Stimulated activated CD4-positive, alpha-beta T cell treated with anti-CD3 and anti-CD28 coated beads, Interleukin-1b, Interleukin-23, amount 100 ng/mL, for 48 hours (primary cell): ENCODE measurements at regions not wholly inside any gene's neighbourhood (a gene's known extent, or its start where the extent isn't known, plus 50 kb on each side); places are given as distances from the start of the nearest gene placed in this dataset.
A peak's percentile ranks its signal among the peaks of the same experiment; 100 is the strongest.
"Not testable (repeated sequence)": the region's sequence is repeated elsewhere in the genome, so short reads cannot be mapped to it uniquely, and the experiment has no call there.

Experiments used
- DNase-seq: peaks from one replicate; pipeline ENCODE4 v3.0.0-alpha.2; 2020

- no peak for DNase-seq
Measured at GRCh38 chr1:168490306-168490705, 53.5 kb downstream of the XCL2 start.

GRCh38 chr1:168488138-168488537 lies 55.7 kb downstream of the XCL2 start:
- no peak for DNase-seq

- not testable (repeated sequence) for DNase-seq
Measured at GRCh38 chr1:168486820-168487219, 57.0 kb downstream of the XCL2 start.

- DNase-seq, result no peak
Measured at GRCh38 chr1:168485048-168485447, 58.7 kb downstream of the XCL2 start.

- DNase-seq, result peak; percentile 6
Measured at GRCh38 chr1:168484083-168484482, 59.7 kb downstream of the XCL2 start.

- no peak for DNase-seq
Measured at GRCh38 chr1:168483539-168483938, 60.3 kb downstream of the XCL2 start.

- DNase-seq, result no peak
Measured at GRCh38 chr1:168482106-168482505, 61.7 kb downstream of the XCL2 start.

GRCh38 chr1:168481586-168481985 lies 62.2 kb downstream of the XCL2 start:
- no peak for DNase-seq

GRCh38 chr1:168480997-168481396 lies 62.8 kb downstream of the XCL2 start:
- no peak for DNase-seq

- DNase-seq, result no peak
Measured at GRCh38 chr1:168477792-168478191, 66.0 kb downstream of the XCL2 start.

GRCh38 chr1:168476588-168477385 lies 67.0 kb downstream of the XCL2 start:
- no peak for DNase-seq

- DNase-seq, result no peak
Measured at GRCh38 chr1:168474322-168474721, 69.5 kb downstream of the XCL2 start.

- DNase-seq, result no peak
Measured at GRCh38 chr1:168473126-168473525, 70.7 kb downstream of the XCL2 start.

GRCh38 chr1:168472223-168472622 lies 71.6 kb downstream of the XCL2 start:
- no peak for DNase-seq

GRCh38 chr1:168470901-168471431 lies 72.8 kb downstream of the XCL2 start:
- no peak for DNase-seq

GRCh38 chr1:168469690-168470089 lies 74.1 kb downstream of the XCL2 start:
- peak; percentile 33 for DNase-seq

GRCh38 chr1:168468822-168469221 lies 75.0 kb downstream of the XCL2 start:
- DNase-seq, result no peak

GRCh38 chr1:168468042-168468809 lies 75.6 kb downstream of the XCL2 start:
- no peak for DNase-seq

GRCh38 chr1:168467452-168467851 lies 76.3 kb downstream of the XCL2 start:
- DNase-seq, result no peak

- no peak for DNase-seq
Measured at GRCh38 chr1:168466714-168467131, 77.1 kb downstream of the XCL2 start.

GRCh38 chr1:168466092-168466713 lies 77.6 kb downstream of the XCL2 start:
- peak; percentile 69 for DNase-seq

- DNase-seq, result not testable (repeated sequence)
Measured at GRCh38 chr1:168461108-168461507, 82.7 kb downstream of the XCL2 start.

GRCh38 chr1:168457296-168457695 lies 86.5 kb downstream of the XCL2 start:
- not testable (repeated sequence) for DNase-seq
